IPS-18a (cell line): ENCODE measurements at regions not wholly inside any gene's neighbourhood (a gene's known extent, or its start where the extent isn't known, plus 50 kb on each side); places are given as distances from the start of the nearest gene placed in this dataset.
A peak's percentile ranks its signal among the peaks of the same experiment; 100 is the strongest.
"Not testable (repeated sequence)": the region's sequence is repeated elsewhere in the genome, so short reads cannot be mapped to it uniquely, and the experiment has no call there.

Experiments used
- H3K27ac ChIP-seq: one replicate; pipeline ENCODE4 v1.5.1; 2013; ENCODE audit warnings: low read length
- H3K27me3 ChIP-seq: one replicate; pipeline ENCODE4 v1.6.1; 2013; ENCODE audit warnings: mild to moderate bottlenecking, low read length; ENCODE audit not compliant: control insufficient read depth, insufficient read depth
- H3K36me3 ChIP-seq: one replicate; pipeline ENCODE4 v1.6.1; 2013; ENCODE audit warnings: low read depth, low read length; ENCODE audit not compliant: control insufficient read depth
- H3K4me1 ChIP-seq: one replicate; pipeline ENCODE4 v1.6.1; 2013; ENCODE audit warnings: low read depth, low read length; ENCODE audit not compliant: control insufficient read depth
- H3K4me3 ChIP-seq: one replicate; pipeline ENCODE4 v1.5.1; 2013; ENCODE audit warnings: low read length
- H3K9ac ChIP-seq: one replicate; pipeline ENCODE4 v1.6.1; 2013; ENCODE audit warnings: mild to moderate bottlenecking, low read length, moderate library complexity
- H3K9me3 ChIP-seq: one replicate; pipeline ENCODE4 v1.6.1; 2013; ENCODE audit warnings: low read depth, low read length; ENCODE audit not compliant: control insufficient read depth

- no peak overlapping the region for H3K9ac ChIP-seq
- peak overlapping the region; percentile 19 for H3K4me3 ChIP-seq
- peaks cover 18% of the 10 kb centered on the region for H3K4me1 ChIP-seq
- no peaks in the 10 kb centered on the region for H3K36me3 ChIP-seq
- no peak overlapping the region for H3K27ac ChIP-seq
- peaks cover under 1% of the 10 kb centered on the region for H3K9me3 ChIP-seq
- no peaks in the 10 kb centered on the region for H3K27me3 ChIP-seq
These were observed 118.1 kb upstream of the NEIL3 start for GRCh38 chr4:177191586-177191985.

- H3K9me3 ChIP-seq = peaks cover 4% of the 10 kb centered on the region
- H3K4me1 ChIP-seq = peaks cover 18% of the 10 kb centered on the region
- H3K36me3 ChIP-seq = no peaks in the 10 kb centered on the region
- H3K27ac ChIP-seq = no peak overlapping the region
- no peak overlapping the region for H3K4me3 ChIP-seq
- no peak overlapping the region for H3K9ac ChIP-seq
- H3K27me3 ChIP-seq = no peaks in the 10 kb centered on the region
These were observed 117.7 kb upstream of the NEIL3 start for GRCh38 chr4:177191991-177192390.

- H3K9me3 ChIP-seq, H3K4me3 ChIP-seq, H3K36me3 ChIP-seq, H3K9ac ChIP-seq, H3K27ac ChIP-seq, H3K27me3 ChIP-seq: not testable (repeated sequence)
- H3K4me1 ChIP-seq = peaks cover 18% of the 10 kb centered on the region
These were observed 116.5 kb upstream of the NEIL3 start for GRCh38 chr4:177193024-177193715.

- Histone ChIP-seq H3K4me1 (peaks cover 14% of the 10 kb centered on the region), H3K36me3 (no peaks in the 10 kb centered on the region), H3K27me3 (no peaks in the 10 kb centered on the region), H3K4me3 (no peak overlapping the region), H3K9ac (no peak overlapping the region), H3K9me3 (peaks cover 5% of the 10 kb centered on the region), H3K27ac (no peak overlapping the region)
These were observed 114.8 kb upstream of the NEIL3 start for GRCh38 chr4:177194906-177195305.

GRCh38 chr4:177196615-177197014, 113.1 kb upstream of the NEIL3 start:
- Histone ChIP-seq H3K36me3 (no peaks in the 10 kb centered on the region), H3K4me1 (no peaks in the 10 kb centered on the region), H3K9ac (no peak overlapping the region), H3K27ac (no peak overlapping the region), H3K4me3 (no peak overlapping the region), H3K27me3 (no peaks in the 10 kb centered on the region), H3K9me3 (peaks cover 5% of the 10 kb centered on the region)

GRCh38 chr4:177201614-177202013, 108.1 kb upstream of the NEIL3 start:
- Histone ChIP-seq H3K36me3 (no peaks in the 10 kb centered on the region), H3K9ac (no peak overlapping the region), H3K4me1 (no peaks in the 10 kb centered on the region), H3K27ac (no peak overlapping the region), H3K4me3 (no peak overlapping the region), H3K9me3 (peaks cover 4% of the 10 kb centered on the region), H3K27me3 (no peaks in the 10 kb centered on the region)

GRCh38 chr4:177204126-177204525, 105.5 kb upstream of the NEIL3 start:
- H3K4me1 ChIP-seq = no peaks in the 10 kb centered on the region
- H3K27me3 ChIP-seq = no peaks in the 10 kb centered on the region
- no peak overlapping the region for H3K9ac ChIP-seq
- H3K9me3 ChIP-seq = no peaks in the 10 kb centered on the region
- H3K4me3 ChIP-seq = no peak overlapping the region
- H3K36me3 ChIP-seq = no peaks in the 10 kb centered on the region
- H3K27ac ChIP-seq = no peak overlapping the region

GRCh38 chr4:177214935-177215334, 94.7 kb upstream of the NEIL3 start:
- no peak overlapping the region for H3K4me3 ChIP-seq
- no peak overlapping the region for H3K27ac ChIP-seq
- peaks cover 6% of the 10 kb centered on the region for H3K4me1 ChIP-seq
- no peaks in the 10 kb centered on the region for H3K9me3 ChIP-seq
- H3K9ac ChIP-seq = no peak overlapping the region
- H3K36me3 ChIP-seq = no peaks in the 10 kb centered on the region
- no peaks in the 10 kb centered on the region for H3K27me3 ChIP-seq

GRCh38 chr4:177220376-177220775, 89.3 kb upstream of the NEIL3 start:
- Histone ChIP-seq H3K36me3 (no peaks in the 10 kb centered on the region), H3K9ac (no peak overlapping the region), H3K9me3 (no peaks in the 10 kb centered on the region), H3K27me3 (no peaks in the 10 kb centered on the region), H3K4me1 (peaks cover 6% of the 10 kb centered on the region), H3K27ac (no peak overlapping the region), H3K4me3 (no peak overlapping the region)

- H3K9ac ChIP-seq = no peak overlapping the region
- no peak overlapping the region for H3K27ac ChIP-seq
- H3K27me3 ChIP-seq = no peaks in the 10 kb centered on the region
- no peaks in the 10 kb centered on the region for H3K4me1 ChIP-seq
- H3K36me3 ChIP-seq = no peaks in the 10 kb centered on the region
- no peaks in the 10 kb centered on the region for H3K9me3 ChIP-seq
- H3K4me3 ChIP-seq = no peak overlapping the region
These were observed 86.9 kb upstream of the NEIL3 start for GRCh38 chr4:177222781-177223180.

GRCh38 chr4:177225605-177226004, 84.1 kb upstream of the NEIL3 start:
- H3K4me3 ChIP-seq = no peak overlapping the region
- H3K27me3 ChIP-seq = no peaks in the 10 kb centered on the region
- no peaks in the 10 kb centered on the region for H3K9me3 ChIP-seq
- no peak overlapping the region for H3K9ac ChIP-seq
- H3K4me1 ChIP-seq = peaks cover 8% of the 10 kb centered on the region
- no peak overlapping the region for H3K27ac ChIP-seq
- no peaks in the 10 kb centered on the region for H3K36me3 ChIP-seq

GRCh38 chr4:177227636-177228035, 82.0 kb upstream of the NEIL3 start:
- peaks cover 8% of the 10 kb centered on the region for H3K4me1 ChIP-seq
- H3K27ac ChIP-seq = no peak overlapping the region
- no peaks in the 10 kb centered on the region for H3K27me3 ChIP-seq
- H3K36me3 ChIP-seq = no peaks in the 10 kb centered on the region
- H3K9ac ChIP-seq = no peak overlapping the region
- no peaks in the 10 kb centered on the region for H3K9me3 ChIP-seq
- no peak overlapping the region for H3K4me3 ChIP-seq
